NCI-H187 (cell line): ENCODE measurements at regions not wholly inside any gene's neighbourhood (a gene's known extent, or its start where the extent isn't known, plus 50 kb on each side); places are given as distances from the start of the nearest gene placed in this dataset.
"Not testable (repeated sequence)": the region's sequence is repeated elsewhere in the genome, so short reads cannot be mapped to it uniquely, and the experiment has no call there.

Experiments used
- DNase-seq, 2 experiments: peaks; one replicate each; lab custom pipeline; 2025; lab: John Stamatoyannopoulos, UW

- DNase-seq, result no peak
Measured at GRCh38 chr3:145422556-145422955, 738.4 kb downstream of the PLOD2 start.

GRCh38 chr3:145427355-145427754 is 733.6 kb downstream of the PLOD2 start:
- no peak for DNase-seq

GRCh38 chr3:145429546-145429945 is 731.4 kb downstream of the PLOD2 start:
- DNase-seq, result no peak

GRCh38 chr3:145448436-145448835 is 712.5 kb downstream of the PLOD2 start:
- DNase-seq, result no peak

GRCh38 chr3:145450018-145450682 is 710.8 kb downstream of the PLOD2 start:
- DNase-seq, result no peak

GRCh38 chr3:145457825-145458552 is 703.0 kb downstream of the PLOD2 start:
- DNase-seq, result no peak

- DNase-seq, result not testable (repeated sequence)
Measured at GRCh38 chr3:145459681-145460080, 701.3 kb downstream of the PLOD2 start.

GRCh38 chr3:145471976-145472375 is 689.0 kb downstream of the PLOD2 start:
- DNase-seq, result no peak

- DNase-seq, result not testable (repeated sequence)
Measured at GRCh38 chr3:145482735-145483134, 678.2 kb downstream of the PLOD2 start.

- DNase-seq, result no peak
Measured at GRCh38 chr3:145483992-145484391, 677.0 kb downstream of the PLOD2 start.

GRCh38 chr3:145489011-145489410 is 672.0 kb downstream of the PLOD2 start:
- no peak for DNase-seq

GRCh38 chr3:145490088-145491048 is 670.6 kb downstream of the PLOD2 start:
- DNase-seq, result no peak

- no peak for DNase-seq
Measured at GRCh38 chr3:145492456-145492855, 668.5 kb downstream of the PLOD2 start.

GRCh38 chr3:145517416-145517815 is 643.6 kb downstream of the PLOD2 start:
- not testable (repeated sequence) for DNase-seq

- DNase-seq, result no peak
Measured at GRCh38 chr3:145518639-145519038, 642.3 kb downstream of the PLOD2 start.

GRCh38 chr3:145519398-145520047 is 641.5 kb downstream of the PLOD2 start:
- no peak for DNase-seq

GRCh38 chr3:145522179-145522578 is 638.8 kb downstream of the PLOD2 start:
- no peak for DNase-seq

- no peak for DNase-seq
Measured at GRCh38 chr3:145522893-145523651, 637.9 kb downstream of the PLOD2 start.

- no peak for DNase-seq
Measured at GRCh38 chr3:145531548-145531947, 629.4 kb downstream of the PLOD2 start.

GRCh38 chr3:145533696-145534095 is 627.3 kb downstream of the PLOD2 start:
- DNase-seq, result no peak

GRCh38 chr3:145536461-145536860 is 624.5 kb downstream of the PLOD2 start:
- no peak for DNase-seq
